Neural progenitor cell (in vitro differentiated cells): ENCODE measurements at regions not wholly inside any gene's neighbourhood (a gene's known extent, or its start where the extent isn't known, plus 50 kb on each side); places are given as distances from the start of the nearest gene placed in this dataset.

Source experiments
- CTCF ChIP-seq: fragments of 200-600 bp; sonication (generic); IDR thresholded peaks from 2 replicates; pipeline ENCODE4 v1.5.1; 2017; ENCODE audit warnings: antibody characterized with exemption, mild to moderate bottlenecking
- EZH2 ChIP-seq: fragments of 200-600 bp; sonication (generic); IDR thresholded peaks from 2 replicates; pipeline ENCODE4 v1.6.1; 2017; ENCODE audit warnings: antibody characterized with exemption, mild to moderate bottlenecking, moderate library complexity
- EZH2phosphoT487 ChIP-seq: fragments of 200-600 bp; sonication (generic); IDR thresholded peaks from 2 replicates; pipeline ENCODE4 v1.6.1; 2017; ENCODE audit warnings: antibody characterized with exemption

- TF ChIP-seq CTCF (no peak), EZH2 (no peak), EZH2phosphoT487 (no peak)
Measured at GRCh38 chr17:34720760-34721159, 141.4 kb downstream of the TMEM132E start.
